HG02588 (cell line): ENCODE measurements at regions not wholly inside any gene's neighbourhood (a gene's known extent, or its start where the extent isn't known, plus 50 kb on each side); places are given as distances from the start of the nearest gene placed in this dataset.

Experiments used
- ATAC-seq: cut with Tn5 transposase; IDR thresholded peaks from one replicate; pipeline ENCODE4 v1.9.1; 2021; ENCODE audit warnings: mild to moderate bottlenecking, moderate library complexity; ENCODE audit not compliant: unreplicated experiment

GRCh38 chr11:17157761-17158160 is 50.0 kb downstream of the PIK3C2A start:
- no peak for ATAC-seq

- ATAC-seq, result no peak
These were observed 51.5 kb downstream of the PIK3C2A start for GRCh38 chr11:17156283-17156682.

GRCh38 chr11:17154409-17155159 is 53.2 kb downstream of the PIK3C2A start:
- peak; percentile 50 for ATAC-seq

- ATAC-seq, result no peak
These were observed 54.0 kb downstream of the PIK3C2A start for GRCh38 chr11:17153757-17154156.

GRCh38 chr11:17152306-17152705 is 55.5 kb downstream of the PIK3C2A start:
- no peak for ATAC-seq

- ATAC-seq, result no peak
These were observed 57.3 kb downstream of the PIK3C2A start for GRCh38 chr11:17150521-17150920.

GRCh38 chr11:17148536-17148935 is 59.2 kb downstream of the PIK3C2A start:
- ATAC-seq, result no peak

- ATAC-seq, result no peak
These were observed 61.8 kb downstream of the PIK3C2A start for GRCh38 chr11:17145972-17146371.

GRCh38 chr11:17142450-17142849 is 65.0 kb upstream of the RPS13 start:
- ATAC-seq, result no peak

GRCh38 chr11:17141156-17141555 is 63.7 kb upstream of the RPS13 start:
- ATAC-seq, result no peak

GRCh38 chr11:17138562-17138961 is 61.1 kb upstream of the RPS13 start:
- no peak for ATAC-seq

- no peak for ATAC-seq
These were observed 58.6 kb upstream of the RPS13 start for GRCh38 chr11:17135916-17136683.

- ATAC-seq, result no peak
These were observed 55.2 kb upstream of the RPS13 start for GRCh38 chr11:17132654-17133053.

GRCh38 chr11:17129003-17129402 is 51.5 kb upstream of the RPS13 start:
- ATAC-seq, result no peak
